ENCODE measurements at regions not wholly inside any gene's neighbourhood (a gene's known extent, or its start where the extent isn't known, plus 50 kb on each side); places are given as distances from the start of the nearest gene placed in this dataset.

DNA sequence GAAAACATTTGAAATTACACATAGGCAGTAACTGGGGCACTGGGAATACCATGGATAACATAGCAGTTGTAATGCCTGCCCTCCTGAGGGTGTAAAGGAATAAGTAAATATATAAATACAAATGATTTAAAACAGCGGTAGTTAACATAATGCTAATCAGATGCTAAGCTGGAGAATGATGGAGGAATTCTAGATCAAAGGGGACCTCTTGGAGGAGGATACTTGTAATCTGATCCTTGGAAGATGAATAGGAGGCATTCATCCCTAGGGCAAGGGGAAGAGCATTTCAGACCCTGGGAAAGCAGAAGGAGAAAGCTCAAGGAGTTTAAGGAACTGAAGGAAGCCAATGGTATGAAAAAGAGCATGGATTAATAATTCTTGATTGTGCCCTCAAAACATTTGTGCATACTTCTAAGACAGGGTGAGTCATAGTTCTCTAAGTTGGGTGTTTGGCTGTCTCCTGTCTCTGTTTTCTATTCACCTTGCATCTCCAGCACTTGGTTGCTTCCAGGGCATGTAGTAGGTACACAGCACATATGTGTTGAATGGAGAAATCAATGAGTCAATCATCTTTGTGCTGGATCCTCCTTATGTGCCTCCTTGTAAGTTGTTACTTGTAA is 54.8 kb upstream of the PLPP4 start:
- 78 to 89% methylated on average over 1 of the region's 1 CpG for WGBS, 2 donors
- ATAC-seq = no peak
- FAIRE-seq = no peak
- intact Hi-C loops (cut with DNase I) = no loop called here
- H3K27ac ChIP-seq = no peak overlapping the region
- H3K9me3 ChIP-seq = no peaks in the 10 kb centered on the region
- H3K4me3 ChIP-seq = no peak overlapping the region
- TF ChIP-seq, protein P1, sequence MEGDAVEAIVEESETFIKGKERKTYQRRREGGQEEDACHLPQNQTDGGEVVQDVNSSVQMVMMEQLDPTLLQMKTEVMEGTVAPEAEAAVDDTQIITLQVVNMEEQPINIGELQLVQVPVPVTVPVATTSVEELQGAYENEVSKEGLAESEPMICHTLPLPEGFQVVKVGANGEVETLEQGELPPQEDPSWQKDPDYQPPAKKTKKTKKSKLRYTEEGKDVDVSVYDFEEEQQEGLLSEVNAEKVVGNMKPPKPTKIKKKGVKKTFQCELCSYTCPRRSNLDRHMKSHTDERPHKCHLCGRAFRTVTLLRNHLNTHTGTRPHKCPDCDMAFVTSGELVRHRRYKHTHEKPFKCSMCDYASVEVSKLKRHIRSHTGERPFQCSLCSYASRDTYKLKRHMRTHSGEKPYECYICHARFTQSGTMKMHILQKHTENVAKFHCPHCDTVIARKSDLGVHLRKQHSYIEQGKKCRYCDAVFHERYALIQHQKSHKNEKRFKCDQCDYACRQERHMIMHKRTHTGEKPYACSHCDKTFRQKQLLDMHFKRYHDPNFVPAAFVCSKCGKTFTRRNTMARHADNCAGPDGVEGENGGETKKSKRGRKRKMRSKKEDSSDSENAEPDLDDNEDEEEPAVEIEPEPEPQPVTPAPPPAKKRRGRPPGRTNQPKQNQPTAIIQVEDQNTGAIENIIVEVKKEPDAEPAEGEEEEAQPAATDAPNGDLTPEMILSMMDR (IDR thresholded peaks at IDR 0.05) = no peak
- H3K36me3 ChIP-seq = no peaks in the 10 kb centered on the region
- peaks cover 0 to 8% (median 0%) of the 10 kb centered on the region in 4 donors for H3K27me3 ChIP-seq
- H3K4me1 ChIP-seq = no peaks in the 10 kb centered on the region
- DNase-seq = no peak

DNA sequence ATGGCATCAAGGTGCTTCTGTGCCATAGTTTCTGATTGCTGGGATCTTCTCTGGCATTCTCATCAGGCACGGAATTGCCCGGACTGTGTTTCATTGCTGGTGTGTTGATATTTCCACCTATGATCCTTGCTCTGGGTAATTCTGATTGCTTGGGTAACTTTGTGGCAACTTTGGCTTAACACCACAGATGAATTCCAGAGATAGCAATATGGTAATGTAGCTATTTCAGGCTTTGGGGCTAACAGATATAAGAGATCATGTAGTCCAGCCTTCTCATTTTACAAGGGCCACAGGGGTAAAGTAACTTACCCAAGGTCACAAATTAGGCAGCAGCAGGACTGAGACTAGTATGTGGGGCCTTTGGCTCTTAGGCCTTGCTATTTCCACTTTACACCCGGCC is 53.9 kb upstream of the PLPP4 start:
- FAIRE-seq (no peak), ATAC-seq (no peak), DNase-seq (no peak)
- Histone ChIP-seq H3K9me3 (no peaks in the 10 kb centered on the region), H3K27ac (no peak overlapping the region), H3K4me1 (no peaks in the 10 kb centered on the region), H3K36me3 (no peaks in the 10 kb centered on the region), H3K4me3 (no peak overlapping the region), H3K27me3 (peaks cover 0 to 8% (median 0%) of the 10 kb centered on the region in 4 donors)
- TF ChIP-seq, protein P1 (IDR thresholded peaks at IDR 0.05) = no peak
- WGBS, 2 donors = 66 to 82% methylated on average over 3 of the region's 3 CpGs
- intact Hi-C loops (cut with DNase I) = no loop called here

DNA sequence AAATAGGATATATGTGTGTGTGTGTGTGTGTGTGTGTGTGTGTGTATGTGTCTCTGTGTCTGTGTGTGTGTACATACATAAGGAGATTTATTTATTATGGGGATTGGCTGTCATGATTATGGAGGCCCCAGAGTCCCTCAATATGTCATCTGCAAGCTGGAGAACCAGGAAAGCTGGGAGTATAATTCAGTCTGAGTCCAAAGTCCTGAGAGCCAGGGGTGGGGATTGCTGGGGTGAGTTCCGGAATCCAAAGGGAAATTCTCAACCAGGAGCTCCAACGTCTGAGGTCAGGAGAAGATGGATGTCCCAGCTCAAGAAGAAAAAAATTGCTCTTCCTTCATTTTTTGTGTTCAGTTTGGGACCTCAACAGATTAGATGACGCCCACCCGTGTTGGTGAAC is 50.7 kb upstream of the PLPP4 start:
- Histone ChIP-seq H3K4me3 (no peak overlapping the region), H3K4me1 (no peaks in the 10 kb centered on the region), H3K27me3 (no peaks in the 10 kb centered on the region), H3K36me3 (no peaks in the 10 kb centered on the region), H3K9me3 (no peaks in the 10 kb centered on the region), H3K27ac (no peak overlapping the region)
- intact Hi-C loops (cut with DNase I) = no loop called here
- 60 to 62% methylated on average over 4 of the region's 4 CpGs for WGBS, 2 donors
- TF ChIP-seq, protein P1 (IDR thresholded peaks at IDR 0.05) = no peak
- ATAC-seq = no peak
- FAIRE-seq = no peak
- DNase-seq = no peak

All from pancreas (tissue), 10 donors.